Liver (tissue), 8 donors: ENCODE measurements at regions not wholly inside any gene's neighbourhood (a gene's known extent, or its start where the extent isn't known, plus 50 kb on each side); places are given as distances from the start of the nearest gene placed in this dataset.

Experiments used
- DNase-seq: peaks from one replicate; pipeline ENCODE4 v3.0.0-alpha.2; 2017; ENCODE audit warnings: low spot score
- H3K27ac ChIP-seq, 2 donors: one replicate each; pipeline ENCODE4 v1.7.0; 2013; ENCODE audit warnings: inconsistent platforms in 2 of 2, low read length in 2 of 2, control low read depth in 1 of 2, low read depth in 1 of 2, mild to moderate bottlenecking in 1 of 2
- H3K27me3 ChIP-seq, 4 donors: one replicate each; pipeline versions ENCODE4 v1.6.1 to v1.7.0; 2013; ENCODE audit warnings: low read length in 3 of 4, inconsistent platforms in 1 of 4, mild to moderate bottlenecking in 1 of 4, moderate library complexity in 1 of 4; ENCODE audit not compliant: control insufficient read depth in 4 of 4, insufficient read depth in 4 of 4
- H3K36me3 ChIP-seq, 4 donors: one replicate each; pipeline versions ENCODE4 v1.6.1 to v1.7.0; 2013; ENCODE audit warnings: low read length in 3 of 4, mild to moderate bottlenecking in 3 of 4, low read depth in 1 of 4, moderate library complexity in 1 of 4; ENCODE audit not compliant: control insufficient read depth in 4 of 4, insufficient read depth in 3 of 4
- H3K4me1 ChIP-seq, 4 donors: one replicate each; pipeline versions ENCODE4 v1.6.1 to v1.7.0; 2013; ENCODE audit warnings: low read length in 3 of 4, mild to moderate bottlenecking in 3 of 4, moderate library complexity in 1 of 4; ENCODE audit not compliant: control insufficient read depth in 4 of 4, insufficient read depth in 4 of 4
- H3K4me3 ChIP-seq, 3 donors: one replicate each; pipeline versions ENCODE4 v1.6.1 to v1.7.0; 2013; ENCODE audit warnings: low read length in 3 of 3, control low read depth in 1 of 3, low read depth in 1 of 3, mild to moderate bottlenecking in 1 of 3
- H3K9ac ChIP-seq, 2 donors: one replicate each; pipeline ENCODE4 v1.7.0; 2013; ENCODE audit warnings: low read length in 2 of 2, mild to moderate bottlenecking in 2 of 2, moderate library complexity in 2 of 2, control low read depth in 1 of 2, low read depth in 1 of 2
- H3K9me3 ChIP-seq, 4 donors: one replicate each; pipeline versions ENCODE4 v1.6.1 to v1.7.0; 2013; ENCODE audit warnings: low read length in 3 of 4; ENCODE audit not compliant: control insufficient read depth in 4 of 4
- CTCF ChIP-seq: fragments of 150-350 bp; IDR thresholded peaks from 2 replicates; pipeline ENCODE4 v1.5.1; 2017; ENCODE audit warnings: improper control_type of control experiment, low read depth, low read length; ENCODE audit not compliant: missing input control
- EGR1 ChIP-seq, 2 donors: IDR thresholded peaks; 2 replicates each; pipeline ENCODE4 v1.6.1; 2016 to 2018; ENCODE audit warnings: antibody characterized with exemption in 2 of 2, low read depth in 2 of 2
- FOXA1 ChIP-seq: IDR thresholded peaks from 2 replicates; pipeline ENCODE4 v1.6.1; 2016; ENCODE audit warnings: antibody characterized with exemption
- FOXA2 ChIP-seq: IDR thresholded peaks from 2 replicates; pipeline ENCODE4 v1.6.1; 2016; ENCODE audit warnings: antibody characterized with exemption
- GABPA ChIP-seq, 2 donors: IDR thresholded peaks in 1 of 2; conservative IDR thresholded peaks in 1 of 2; 2 replicates each; pipeline ENCODE4 v1.6.1; 2016; ENCODE audit warnings: antibody characterized with exemption in 2 of 2, mild to moderate bottlenecking in 1 of 2, moderate library complexity in 1 of 2
- HNF4A ChIP-seq, 2 donors: conservative IDR thresholded peaks; 2 replicates each; pipeline ENCODE4 v1.6.1; 2016; ENCODE audit warnings: antibody characterized with exemption in 2 of 2, mild to moderate bottlenecking in 2 of 2
- HNF4G ChIP-seq: IDR thresholded peaks from 2 replicates; pipeline ENCODE4 v1.6.1; 2016; ENCODE audit warnings: antibody characterized with exemption
- JUND ChIP-seq, 2 donors: IDR thresholded peaks; 2 replicates each; pipeline ENCODE4 v1.6.1; 2016; ENCODE audit warnings: antibody characterized with exemption in 2 of 2
- NR2F2 ChIP-seq: IDR thresholded peaks from 2 replicates; pipeline ENCODE4 v1.6.1; 2016; ENCODE audit warnings: antibody characterized with exemption
- RAD21 ChIP-seq, 2 donors: IDR thresholded peaks; 2 replicates each; pipeline ENCODE4 v1.6.1; 2016; ENCODE audit warnings: antibody characterized with exemption in 2 of 2, mild to moderate bottlenecking in 2 of 2
- RXRA ChIP-seq, 2 donors: IDR thresholded peaks; 2 replicates each; pipeline ENCODE4 v1.6.1; 2017 to 2018; ENCODE audit warnings: antibody characterized with exemption in 2 of 2, mild to moderate bottlenecking in 1 of 2
- SP1 ChIP-seq: IDR thresholded peaks from 2 replicates; pipeline ENCODE4 v1.6.1; 2018; ENCODE audit warnings: antibody characterized with exemption, mild to moderate bottlenecking
- TAF1 ChIP-seq: conservative IDR thresholded peaks from 2 replicates; pipeline ENCODE4 v1.6.1; 2016; ENCODE audit warnings: antibody characterized with exemption, mild to moderate bottlenecking
- YY1 ChIP-seq: IDR thresholded peaks from 2 replicates; pipeline ENCODE4 v1.6.1; 2016; ENCODE audit warnings: antibody characterized with exemption, mild to moderate bottlenecking
- ZBTB33 ChIP-seq: IDR thresholded peaks from 2 replicates; pipeline ENCODE4 v1.6.1; 2016; ENCODE audit warnings: antibody characterized with exemption
- WGBS: extraction: QIAGEN DNeasy Blood & Tissue Kit; methylation state at CpG from one replicate; pipeline ENCODE4 v1.1.7; 2013; 5-methylcytosine and 5-hydroxymethylcytosine counted together
- TF ChIP-seq, protein P1 (sequence below): IDR thresholded peaks from 2 replicates; pipeline ENCODE4 v1.6.1; 2016; ENCODE audit warnings: antibody characterized with exemption
- TF ChIP-seq, protein P2 (sequence below): IDR thresholded peaks from 2 replicates; pipeline ENCODE4 v1.6.1; 2016; ENCODE audit warnings: antibody characterized with exemption
- TF ChIP-seq, protein P3 (sequence below): IDR thresholded peaks from 2 replicates; pipeline ENCODE4 v1.6.1; 2016; ENCODE audit warnings: antibody characterized with exemption, mild to moderate bottlenecking
- donor health status: healthy.
- donor health status: healthy.
- donor health status: healthy.
- donor health status: healthy.
- donor health status: healthy.

GRCh38 chr16:85357924-85358505 lies 245.7 kb upstream of the CIBAR2 start:
- no peak overlapping the region for H3K9ac ChIP-seq
- H3K9me3 ChIP-seq: no peaks in the 10 kb centered on the region
- no peak for DNase-seq
- H3K27ac ChIP-seq: no peak overlapping the region
- no peaks in the 10 kb centered on the region for H3K27me3 ChIP-seq
- TF ChIP-seq RXRA (IDR thresholded peaks at IDR 0.05) (no peak), EGR1 (IDR thresholded peaks at IDR 0.05; ENCODE audit: low read depth in 2 of 2) (no peak), GABPA (IDR thresholded peaks at IDR 0.05 in 1 of 2, conservative IDR thresholded peaks at IDR 0.05 in 1 of 2) (no peak), NR2F2 (no peak), HNF4G (no peak), HNF4A (conservative IDR thresholded peaks at IDR 0.05) (no peak), JUND (IDR thresholded peaks at IDR 0.05) (no peak), TAF1 (no peak)
- 95% methylated on average over 17 of the region's 17 CpGs for WGBS
- peaks cover 20 to 52% (median 34%) of the 10 kb centered on the region in 4 donors for H3K4me1 ChIP-seq
- H3K4me3 ChIP-seq: no peak overlapping the region
- H3K36me3 ChIP-seq: no peaks in the 10 kb centered on the region

GRCh38 chr16:85358704-85359146 lies 246.5 kb upstream of the CIBAR2 start:
- Histone ChIP-seq H3K9me3 (no peaks in the 10 kb centered on the region), H3K4me1 (peaks cover 20 to 56% (median 37%) of the 10 kb centered on the region in 4 donors), H3K4me3 (no peak overlapping the region), H3K27me3 (no peaks in the 10 kb centered on the region), H3K9ac (no peak overlapping the region), H3K36me3 (no peaks in the 10 kb centered on the region), H3K27ac (peak overlapping the region; percentile 6 to 66)
- no peak for DNase-seq
- WGBS: 73% methylated on average over 10 of the region's 10 CpGs
- TF ChIP-seq, protein P1, sequence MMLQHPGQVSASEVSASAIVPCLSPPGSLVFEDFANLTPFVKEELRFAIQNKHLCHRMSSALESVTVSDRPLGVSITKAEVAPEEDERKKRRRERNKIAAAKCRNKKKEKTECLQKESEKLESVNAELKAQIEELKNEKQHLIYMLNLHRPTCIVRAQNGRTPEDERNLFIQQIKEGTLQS: no peak
- TF ChIP-seq TAF1 (no peak), YY1 (no peak)

DNA sequence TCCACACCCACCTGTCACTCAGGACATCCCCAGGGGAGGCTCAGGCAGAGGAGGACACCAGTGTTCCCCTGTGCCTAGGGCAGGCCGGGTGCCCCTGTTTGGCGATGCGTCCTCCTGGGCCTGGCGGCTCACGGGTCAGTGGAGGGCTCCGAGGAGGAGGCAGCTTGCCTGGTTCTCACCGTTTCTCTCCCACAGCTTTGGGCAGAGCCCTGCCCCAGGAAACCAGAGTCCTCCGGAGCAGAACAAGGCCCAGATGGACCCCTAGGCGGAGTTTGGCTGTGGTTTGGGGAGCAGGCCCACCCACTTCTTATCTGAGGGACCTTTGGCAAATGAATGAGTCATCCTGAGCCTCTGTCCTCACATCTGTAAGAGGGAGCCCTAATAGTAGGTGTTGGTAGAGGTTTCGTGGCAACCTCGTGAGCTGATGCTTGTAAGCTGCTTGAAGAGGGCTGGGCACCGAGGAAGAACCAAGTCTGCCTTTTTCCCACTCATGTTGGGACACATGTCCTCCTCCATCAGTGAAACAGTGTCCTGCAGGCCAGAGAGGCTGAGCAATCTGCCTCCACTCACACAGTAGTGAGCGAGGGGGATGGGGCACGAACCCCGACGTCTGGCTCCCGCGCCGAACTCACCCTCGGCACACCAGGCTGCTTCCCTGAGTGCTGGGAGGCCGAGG lies 247.0 kb upstream of the CIBAR2 start:
- H3K9me3 ChIP-seq: no peaks in the 10 kb centered on the region
- no peak overlapping the region for H3K9ac ChIP-seq
- peaks cover 20 to 54% (median 37%) of the 10 kb centered on the region in 4 donors for H3K4me1 ChIP-seq
- no peak for DNase-seq
- TF ChIP-seq FOXA2: no peak
- TF ChIP-seq EGR1 (IDR thresholded peaks at IDR 0.05; ENCODE audit: low read depth in 2 of 2): no peak
- no peak for TF ChIP-seq TAF1
- TF ChIP-seq CTCF: no peak
- TF ChIP-seq, protein P1: peak; percentile 37
- no peak for TF ChIP-seq ZBTB33
- no peak for TF ChIP-seq RAD21 (IDR thresholded peaks at IDR 0.05)
- TF ChIP-seq FOXA1: no peak
- TF ChIP-seq HNF4A (conservative IDR thresholded peaks at IDR 0.05): peak; percentile 29 to 49
- peak; percentile 58 to 91 for TF ChIP-seq JUND (IDR thresholded peaks at IDR 0.05)
- TF ChIP-seq NR2F2: no peak
- TF ChIP-seq SP1: no peak
- no peak for TF ChIP-seq HNF4G
- peak; percentile 14 for TF ChIP-seq YY1
- TF ChIP-seq, protein P2, sequence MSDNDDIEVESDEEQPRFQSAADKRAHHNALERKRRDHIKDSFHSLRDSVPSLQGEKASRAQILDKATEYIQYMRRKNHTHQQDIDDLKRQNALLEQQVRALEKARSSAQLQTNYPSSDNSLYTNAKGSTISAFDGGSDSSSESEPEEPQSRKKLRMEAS: no peak
- TF ChIP-seq, protein P3, sequence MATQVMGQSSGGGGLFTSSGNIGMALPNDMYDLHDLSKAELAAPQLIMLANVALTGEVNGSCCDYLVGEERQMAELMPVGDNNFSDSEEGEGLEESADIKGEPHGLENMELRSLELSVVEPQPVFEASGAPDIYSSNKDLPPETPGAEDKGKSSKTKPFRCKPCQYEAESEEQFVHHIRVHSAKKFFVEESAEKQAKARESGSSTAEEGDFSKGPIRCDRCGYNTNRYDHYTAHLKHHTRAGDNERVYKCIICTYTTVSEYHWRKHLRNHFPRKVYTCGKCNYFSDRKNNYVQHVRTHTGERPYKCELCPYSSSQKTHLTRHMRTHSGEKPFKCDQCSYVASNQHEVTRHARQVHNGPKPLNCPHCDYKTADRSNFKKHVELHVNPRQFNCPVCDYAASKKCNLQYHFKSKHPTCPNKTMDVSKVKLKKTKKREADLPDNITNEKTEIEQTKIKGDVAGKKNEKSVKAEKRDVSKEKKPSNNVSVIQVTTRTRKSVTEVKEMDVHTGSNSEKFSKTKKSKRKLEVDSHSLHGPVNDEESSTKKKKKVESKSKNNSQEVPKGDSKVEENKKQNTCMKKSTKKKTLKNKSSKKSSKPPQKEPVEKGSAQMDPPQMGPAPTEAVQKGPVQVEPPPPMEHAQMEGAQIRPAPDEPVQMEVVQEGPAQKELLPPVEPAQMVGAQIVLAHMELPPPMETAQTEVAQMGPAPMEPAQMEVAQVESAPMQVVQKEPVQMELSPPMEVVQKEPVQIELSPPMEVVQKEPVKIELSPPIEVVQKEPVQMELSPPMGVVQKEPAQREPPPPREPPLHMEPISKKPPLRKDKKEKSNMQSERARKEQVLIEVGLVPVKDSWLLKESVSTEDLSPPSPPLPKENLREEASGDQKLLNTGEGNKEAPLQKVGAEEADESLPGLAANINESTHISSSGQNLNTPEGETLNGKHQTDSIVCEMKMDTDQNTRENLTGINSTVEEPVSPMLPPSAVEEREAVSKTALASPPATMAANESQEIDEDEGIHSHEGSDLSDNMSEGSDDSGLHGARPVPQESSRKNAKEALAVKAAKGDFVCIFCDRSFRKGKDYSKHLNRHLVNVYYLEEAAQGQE: peak; percentile 31
- TF ChIP-seq RXRA (IDR thresholded peaks at IDR 0.05): peak in 1 of 2 donors; percentile 24
- no peak for TF ChIP-seq GABPA (IDR thresholded peaks at IDR 0.05 in 1 of 2, conservative IDR thresholded peaks at IDR 0.05 in 1 of 2)
- 86% methylated on average over 21 of the region's 21 CpGs for WGBS
- no peaks in the 10 kb centered on the region for H3K27me3 ChIP-seq
- H3K27ac ChIP-seq: peak overlapping the region; percentile 6 to 66
- H3K36me3 ChIP-seq: no peaks in the 10 kb centered on the region
- H3K4me3 ChIP-seq: no peak overlapping the region
